ENCODE measurements at regions not wholly inside any gene's neighbourhood (a gene's known extent, or its start where the extent isn't known, plus 50 kb on each side); places are given as distances from the start of the nearest gene placed in this dataset.

DNA sequence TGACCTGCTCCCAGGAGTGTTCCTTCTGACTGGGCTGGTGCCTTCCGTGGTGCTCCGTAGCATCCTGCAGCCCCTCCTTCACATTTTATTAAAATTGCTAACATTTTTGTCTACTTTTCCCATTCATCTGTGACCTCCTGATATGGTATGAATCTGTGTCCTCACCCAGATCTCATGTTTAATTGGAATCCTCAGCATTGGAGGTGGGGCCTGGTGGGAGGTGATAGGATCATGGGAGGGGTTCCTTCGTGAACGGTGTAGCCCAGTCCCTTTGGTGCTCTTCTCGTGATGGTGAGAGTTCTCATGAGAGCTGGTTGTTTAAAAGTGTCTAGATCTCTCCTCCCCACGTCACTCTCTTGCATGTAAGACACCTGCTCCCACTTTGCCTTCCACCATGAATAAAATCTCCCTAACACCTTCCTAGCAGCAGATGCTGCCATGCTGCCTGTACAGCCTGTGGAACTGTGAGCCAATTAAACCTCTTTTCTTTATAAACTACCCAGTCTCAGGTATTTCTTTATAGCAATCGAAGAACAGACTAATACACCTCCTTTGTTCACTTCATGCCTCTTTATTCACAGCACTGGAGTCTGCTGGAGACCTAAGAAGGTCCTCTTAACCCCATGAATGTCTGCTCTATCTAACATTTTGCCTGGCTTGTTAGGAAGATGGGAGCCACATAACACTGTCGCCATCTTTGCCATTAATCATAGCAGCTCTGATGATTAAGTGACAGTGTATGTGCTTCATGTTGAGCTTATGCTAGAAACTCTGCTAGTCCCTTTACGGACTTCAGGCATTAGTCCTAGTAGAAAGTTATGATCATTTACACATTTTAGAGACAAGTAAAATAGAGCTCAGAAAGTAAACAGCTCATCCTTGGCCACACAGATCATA lies 377.7 kb upstream of the MAF start:
- Histone ChIP-seq H3K4ac (ENCODE audit: low read depth, low read length) (no peak overlapping the region), H2BK5ac (ENCODE audit: insufficient read length, low read length) (no peak overlapping the region), H3K27ac (ENCODE audit: insufficient read length, low read depth, low read length) (no peak overlapping the region), H3K9me3 (ENCODE audit: control insufficient read depth, low read depth, low read length) (no peaks in the 10 kb centered on the region), H3K79me2 (ENCODE audit: insufficient read depth, low read length) (no peaks in the 10 kb centered on the region), H3K27me3 (ENCODE audit: insufficient read depth, low read length) (no peaks in the 10 kb centered on the region), H3K56ac (ENCODE audit: insufficient read length, low read depth, low read length) (no peak overlapping the region), H3K4me2 (ENCODE audit: insufficient read depth, insufficient read length, low read length) (no peak overlapping the region), H2AK5ac (ENCODE audit: insufficient read length, low read length) (no peak overlapping the region), H2BK12ac (ENCODE audit: insufficient read length, low read depth, low read length) (no peak overlapping the region), H4K8ac (replicated peaks; ENCODE audit: insufficient read length, low read depth, low read length) (no peak overlapping the region), H4K91ac (ENCODE audit: insufficient read length, low read depth, low read length) (no peak overlapping the region), H3K14ac (ENCODE audit: insufficient read depth, low read length) (no peak overlapping the region), H2BK120ac (ENCODE audit: low read depth, low read length, poor library complexity, severe bottlenecking) (no peak overlapping the region), H4K5ac (ENCODE audit: insufficient read length, low read depth, low read length) (no peak overlapping the region), H3K4me1 (ENCODE audit: insufficient read depth, low read length) (no peaks in the 10 kb centered on the region), H3K79me1 (ENCODE audit: insufficient read depth, low read depth, low read length, poor library complexity, severe bottlenecking) (no peaks in the 10 kb centered on the region), H3K23me2 (ENCODE audit: insufficient read length, low read depth, low read length, poor library complexity, severe bottlenecking) (no peaks in the 10 kb centered on the region), H2BK15ac (ENCODE audit: low read depth, low read length) (no peak overlapping the region), H3K9ac (ENCODE audit: extremely low read depth, insufficient read length, low read length) (no peak overlapping the region), H2AFZ (ENCODE audit: low read length) (no peak overlapping the region), H3K23ac (ENCODE audit: insufficient read length, low read depth, low read length) (no peak overlapping the region), H3K18ac (ENCODE audit: insufficient read length, low read depth, low read length) (no peak overlapping the region), H3T11ph (ENCODE audit: low read length) (no peak overlapping the region), H4K20me1 (ENCODE audit: control insufficient read depth, insufficient read depth, insufficient read length) (no peaks in the 10 kb centered on the region), H2BK20ac (ENCODE audit: low read depth, low read length, poor library complexity, severe bottlenecking) (no peak overlapping the region)
- H3K36me3 Mint-ChIP-seq (ENCODE audit: insufficient read depth in 1 of 3, low read depth in 3 of 3) = no peaks in the 10 kb centered on the region
- H3K4me3 Mint-ChIP-seq = no peak overlapping the region
- H3K9me3 Mint-ChIP-seq = no peaks in the 10 kb centered on the region
- TF ChIP-seq, protein P1, sequence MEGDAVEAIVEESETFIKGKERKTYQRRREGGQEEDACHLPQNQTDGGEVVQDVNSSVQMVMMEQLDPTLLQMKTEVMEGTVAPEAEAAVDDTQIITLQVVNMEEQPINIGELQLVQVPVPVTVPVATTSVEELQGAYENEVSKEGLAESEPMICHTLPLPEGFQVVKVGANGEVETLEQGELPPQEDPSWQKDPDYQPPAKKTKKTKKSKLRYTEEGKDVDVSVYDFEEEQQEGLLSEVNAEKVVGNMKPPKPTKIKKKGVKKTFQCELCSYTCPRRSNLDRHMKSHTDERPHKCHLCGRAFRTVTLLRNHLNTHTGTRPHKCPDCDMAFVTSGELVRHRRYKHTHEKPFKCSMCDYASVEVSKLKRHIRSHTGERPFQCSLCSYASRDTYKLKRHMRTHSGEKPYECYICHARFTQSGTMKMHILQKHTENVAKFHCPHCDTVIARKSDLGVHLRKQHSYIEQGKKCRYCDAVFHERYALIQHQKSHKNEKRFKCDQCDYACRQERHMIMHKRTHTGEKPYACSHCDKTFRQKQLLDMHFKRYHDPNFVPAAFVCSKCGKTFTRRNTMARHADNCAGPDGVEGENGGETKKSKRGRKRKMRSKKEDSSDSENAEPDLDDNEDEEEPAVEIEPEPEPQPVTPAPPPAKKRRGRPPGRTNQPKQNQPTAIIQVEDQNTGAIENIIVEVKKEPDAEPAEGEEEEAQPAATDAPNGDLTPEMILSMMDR (conservative IDR thresholded peaks at IDR 0.05) = no peak
- no peaks in the 10 kb centered on the region for H3K4me1 Mint-ChIP-seq
- H3K27me3 Mint-ChIP-seq (ENCODE audit: low read depth) = no peaks in the 10 kb centered on the region; the same call in 1 of the 2 replicates
- no peak overlapping the region for H3K27ac Mint-ChIP-seq
- WGBS (ENCODE audit: extremely low coverage, insufficient read length, low lambda C conversion rate) = no CpG with 5 or more reads among the region's 9 CpGs
- DNase-seq = no peak

Measured in H9 (cell line).